HFF-Myc (cell line): ENCODE measurements at regions not wholly inside any gene's neighbourhood (a gene's known extent, or its start where the extent isn't known, plus 50 kb on each side); places are given as distances from the start of the nearest gene placed in this dataset.

Experiments used
- DNase-seq: peaks from one replicate; pipeline ENCODE4 v3.0.0-alpha.2; 2011; ENCODE audit warnings: low read depth; ENCODE audit errors: extremely low read depth
- H3K4me3 ChIP-seq: replicated peaks from 2 replicates; pipeline ENCODE4 v1.5.1; 2011; ENCODE audit warnings: low read depth, mild to moderate bottlenecking, control low read depth, low read length
- CTCF ChIP-seq: IDR thresholded peaks from 2 replicates; pipeline ENCODE4 v1.5.1; 2012; ENCODE audit warnings: mild to moderate bottlenecking, low read depth, low read length, control low read depth; ENCODE audit errors: missing control alignments

DNA sequence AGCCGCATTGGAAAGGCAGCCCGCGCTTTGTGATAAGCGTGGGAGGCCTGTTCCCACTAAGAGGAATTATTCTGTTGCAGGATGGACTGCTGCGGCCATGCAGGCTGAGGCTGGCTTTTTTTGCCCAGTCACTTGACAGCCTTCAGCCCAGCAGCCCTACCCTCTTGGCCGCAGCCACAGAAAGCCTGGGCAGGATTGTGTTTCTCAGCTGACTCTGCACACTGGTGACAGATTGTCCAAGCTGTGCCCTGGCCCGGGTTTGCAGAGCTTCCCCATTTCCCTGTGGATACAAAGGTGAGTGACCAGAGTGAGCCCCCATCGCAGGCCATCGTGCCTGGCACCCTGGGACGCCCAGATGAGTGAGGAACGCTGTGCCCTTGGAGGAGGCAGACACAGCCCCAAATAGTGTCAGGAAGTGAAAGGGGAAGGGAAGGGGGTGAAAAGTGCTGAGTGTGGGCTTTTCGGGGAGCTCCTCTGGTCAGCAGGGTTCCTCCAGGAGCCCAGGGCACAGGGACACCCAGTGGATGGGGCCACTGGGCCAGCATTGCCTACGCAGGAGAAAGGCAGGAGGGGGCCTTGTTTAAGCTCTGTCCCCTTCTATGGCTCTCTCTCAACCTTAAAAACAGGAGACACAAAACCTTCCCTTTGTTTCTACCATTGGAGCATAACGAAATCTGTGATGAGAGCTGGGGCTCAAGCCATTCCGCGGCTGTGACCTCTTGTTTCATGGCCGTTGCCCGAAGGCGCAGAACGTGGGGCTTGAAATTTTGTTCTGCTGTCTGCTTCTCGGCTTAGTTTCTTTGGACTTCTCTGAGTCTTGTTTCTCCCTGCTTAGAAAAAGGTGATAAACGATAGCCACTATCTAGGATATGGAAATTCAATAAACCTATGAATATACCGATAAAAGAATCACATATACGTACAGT is 91.5 kb upstream of the MEF2A start:
- H3K4me3 ChIP-seq, result no peak overlapping the region
- no peak for DNase-seq
- TF ChIP-seq CTCF, result no peak

- DNase-seq, result no peak
- H3K4me3 ChIP-seq, result no peak overlapping the region
- TF ChIP-seq CTCF, result no peak
These were observed 90.7 kb upstream of the MEF2A start for GRCh38 chr15:99474909-99475753.

GRCh38 chr15:99475754-99476412 is 89.9 kb upstream of the MEF2A start:
- no peak for TF ChIP-seq CTCF
- DNase-seq, result no peak
- no peak overlapping the region for H3K4me3 ChIP-seq

DNA sequence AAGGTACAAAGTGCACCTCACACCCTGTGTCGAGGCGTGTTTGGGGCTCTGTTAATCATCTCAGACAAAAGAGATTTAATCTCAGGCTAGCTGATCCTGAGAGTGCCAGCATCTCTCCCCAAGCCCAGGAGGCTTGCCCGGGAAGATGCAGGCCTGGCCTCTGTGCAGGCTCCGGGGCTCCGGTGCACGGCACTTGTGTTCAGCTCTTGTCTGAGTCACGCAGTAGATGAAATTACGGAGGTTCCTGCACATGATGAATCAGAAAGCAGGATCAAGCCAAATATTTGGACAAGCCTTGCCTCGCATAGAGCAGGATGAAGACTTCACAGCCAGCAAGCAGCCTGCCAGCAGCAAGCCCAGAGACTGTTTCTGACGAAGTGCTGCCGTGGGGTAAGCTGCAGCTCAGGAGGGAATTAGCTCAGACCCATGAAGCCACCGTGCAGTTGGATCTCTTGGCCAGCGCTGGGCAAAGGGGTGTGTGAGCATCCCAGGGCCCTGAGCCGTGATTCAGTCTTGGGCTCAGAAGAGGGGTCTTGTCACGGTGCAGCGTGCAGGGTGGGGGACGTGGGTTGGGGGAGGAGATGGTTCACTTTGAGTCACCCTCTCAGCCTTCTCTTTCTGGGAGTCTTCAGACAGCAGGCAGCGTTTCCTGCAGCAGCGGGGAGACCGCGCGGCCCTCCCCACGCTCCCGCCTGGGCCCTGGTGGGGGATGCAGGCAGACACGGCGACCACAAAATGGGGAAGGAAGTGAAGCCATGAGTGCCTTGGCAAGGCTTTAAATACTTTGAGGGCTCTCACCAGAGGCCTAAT is 89.2 kb upstream of the MEF2A start:
- peak; percentile 83 for DNase-seq
- H3K4me3 ChIP-seq, result no peak overlapping the region
- no peak for TF ChIP-seq CTCF

DNA sequence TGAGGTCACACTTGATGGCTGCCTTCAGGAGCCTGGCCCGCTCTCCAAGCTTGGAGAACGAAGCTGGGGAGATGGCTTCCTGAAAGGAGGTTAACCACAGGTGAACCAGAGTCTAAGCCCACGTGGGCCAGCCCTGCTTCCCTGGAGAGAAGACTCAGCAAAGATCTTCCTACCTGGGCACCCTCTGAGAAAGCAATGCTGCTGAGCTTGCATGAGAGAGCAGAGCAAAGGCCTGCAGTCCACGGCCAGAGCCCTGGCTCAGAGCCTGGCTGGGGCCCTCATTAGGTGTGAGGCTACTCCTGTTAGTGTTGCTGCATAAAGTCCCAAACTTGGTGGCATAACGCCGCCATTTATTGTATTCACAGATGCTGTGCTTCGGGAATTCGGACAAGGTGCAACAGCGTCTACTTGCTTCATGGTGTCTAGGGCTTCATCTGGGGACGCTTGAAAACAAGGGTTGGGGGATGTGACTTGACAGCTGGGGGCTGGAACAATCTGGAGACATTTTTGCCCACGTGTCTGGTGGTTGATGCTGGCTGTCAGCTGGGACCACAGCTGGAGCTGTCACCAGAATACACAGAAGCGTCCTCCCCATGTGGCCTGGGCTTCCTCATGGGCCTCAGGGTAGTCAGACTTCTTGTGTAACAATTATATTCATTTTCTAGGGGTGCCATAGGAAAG is 87.9 kb upstream of the MEF2A start:
- TF ChIP-seq CTCF, result no peak
- no peak for DNase-seq
- H3K4me3 ChIP-seq, result no peak overlapping the region
